Stimulated activated naive CD8-positive, alpha-beta T cell treated with anti-CD3 and anti-CD28 coated beads, Interleukin-15, Interleukin-2, amounts not matched to agents 100 ng/mL and 50 ng/mL, for 24 hours (primary cell): ENCODE measurements at regions not wholly inside any gene's neighbourhood (a gene's known extent, or its start where the extent isn't known, plus 50 kb on each side); places are given as distances from the start of the nearest gene placed in this dataset.

ENCODE experiments used
- H3K27ac Mint-ChIP-seq: one replicate; pipeline ENCODE4 v1.8.0; 2021; ENCODE audit warnings: mild to moderate bottlenecking, mixed read lengths
- H3K27me3 Mint-ChIP-seq: one replicate; pipeline ENCODE4 v1.8.0; 2021; ENCODE audit warnings: mixed read lengths
- H3K36me3 Mint-ChIP-seq: one replicate; pipeline ENCODE4 v1.8.0; 2021; ENCODE audit warnings: low read depth, mixed read lengths
- H3K4me1 Mint-ChIP-seq: one replicate; pipeline ENCODE4 v1.8.0; 2021; ENCODE audit warnings: low read depth, mixed read lengths
- H3K4me3 Mint-ChIP-seq: one replicate; pipeline ENCODE4 v1.8.0; 2021; ENCODE audit warnings: mild to moderate bottlenecking, mixed read lengths
- H3K9me3 Mint-ChIP-seq: one replicate; pipeline ENCODE4 v1.8.0; 2021; ENCODE audit warnings: mixed read lengths

DNA sequence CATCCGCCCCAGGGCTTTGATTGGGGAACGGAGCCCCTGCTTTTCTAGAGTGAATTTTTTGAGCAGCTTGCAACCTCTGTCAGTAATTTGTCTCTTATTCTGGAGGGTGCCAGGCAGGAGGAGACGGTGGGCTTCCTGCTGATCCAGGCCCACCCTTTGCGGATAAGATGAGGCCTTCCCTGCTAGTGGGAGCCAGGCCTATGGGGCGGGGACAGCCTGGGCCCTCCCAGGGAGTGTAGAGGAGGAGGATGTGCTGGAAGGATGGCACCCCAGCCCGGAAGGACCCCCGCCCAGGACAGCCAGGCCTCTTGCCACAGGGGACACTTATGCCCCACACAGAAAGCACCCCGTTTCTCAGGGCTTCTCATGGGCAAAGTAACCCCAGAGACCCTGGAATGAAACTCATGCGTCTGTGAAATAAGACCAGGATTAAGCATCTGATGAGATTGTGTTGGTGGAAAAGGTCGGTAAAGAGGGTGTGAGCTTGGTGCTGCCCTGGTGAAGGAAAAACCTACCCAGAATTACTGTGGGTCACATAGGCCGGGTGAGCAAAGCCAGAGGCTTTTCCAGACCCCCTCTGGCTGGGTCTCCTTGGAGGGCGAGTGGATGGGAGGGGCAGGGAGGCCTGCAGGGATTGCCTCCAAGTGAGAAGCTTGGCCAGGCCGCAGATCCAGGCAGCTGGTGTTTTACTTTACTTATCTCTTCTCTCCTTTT, 118.7 kb downstream of the SIK1 start:
- H3K27me3 Mint-ChIP-seq: peaks cover 3% of the 10 kb centered on the region
- no peaks in the 10 kb centered on the region for H3K36me3 Mint-ChIP-seq
- no peaks in the 10 kb centered on the region for H3K9me3 Mint-ChIP-seq
- peaks cover 8% of the 10 kb centered on the region for H3K4me1 Mint-ChIP-seq
- no peak overlapping the region for H3K4me3 Mint-ChIP-seq
- no peak overlapping the region for H3K27ac Mint-ChIP-seq

GRCh38 chr21:43307677-43308070, 119.3 kb downstream of the SIK1 start:
- no peaks in the 10 kb centered on the region for H3K9me3 Mint-ChIP-seq
- H3K27me3 Mint-ChIP-seq: peaks cover 3% of the 10 kb centered on the region
- H3K4me3 Mint-ChIP-seq: no peak overlapping the region
- no peak overlapping the region for H3K27ac Mint-ChIP-seq
- peaks cover 8% of the 10 kb centered on the region for H3K4me1 Mint-ChIP-seq
- H3K36me3 Mint-ChIP-seq: no peaks in the 10 kb centered on the region

DNA sequence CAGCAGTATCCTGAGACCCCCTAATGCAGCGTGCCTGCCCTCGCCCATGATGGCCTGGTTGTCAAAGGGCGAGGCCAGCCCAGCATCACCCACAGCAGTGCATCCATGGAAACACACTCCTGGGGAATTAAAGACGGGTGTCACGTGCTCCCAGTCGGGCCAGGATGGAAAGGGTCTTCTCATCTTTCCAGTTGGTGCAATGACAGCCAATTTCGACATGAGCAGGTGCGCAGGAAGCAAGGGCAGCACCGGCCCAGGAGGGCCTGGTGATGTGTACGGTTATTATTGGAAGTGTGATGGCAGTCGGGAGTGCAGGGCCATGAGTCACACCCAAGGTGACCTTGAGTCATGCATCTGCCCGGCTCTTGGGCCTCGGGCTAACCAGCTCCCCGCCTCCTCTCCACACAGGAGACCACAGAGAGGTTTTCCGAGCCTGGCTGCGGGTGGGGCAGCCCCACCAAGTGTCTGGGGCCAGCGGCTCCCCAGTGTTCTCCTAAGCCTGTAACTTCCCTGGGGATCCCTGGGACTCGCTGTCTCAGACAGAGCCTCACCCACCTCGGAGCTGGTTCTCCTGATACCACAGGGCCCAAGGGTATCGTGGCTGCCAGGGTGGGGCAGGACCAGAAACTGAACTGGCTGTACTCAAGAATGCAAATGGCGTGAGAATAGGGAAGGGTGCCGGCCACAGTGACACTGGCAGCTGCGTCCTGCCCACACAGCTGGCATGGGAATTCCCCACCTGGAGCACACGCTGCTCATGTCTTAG, 119.8 kb downstream of the SIK1 start:
- peaks cover 3% of the 10 kb centered on the region for H3K27me3 Mint-ChIP-seq
- no peaks in the 10 kb centered on the region for H3K9me3 Mint-ChIP-seq
- no peaks in the 10 kb centered on the region for H3K36me3 Mint-ChIP-seq
- no peak overlapping the region for H3K27ac Mint-ChIP-seq
- H3K4me3 Mint-ChIP-seq: no peak overlapping the region
- H3K4me1 Mint-ChIP-seq: peaks cover 8% of the 10 kb centered on the region

DNA sequence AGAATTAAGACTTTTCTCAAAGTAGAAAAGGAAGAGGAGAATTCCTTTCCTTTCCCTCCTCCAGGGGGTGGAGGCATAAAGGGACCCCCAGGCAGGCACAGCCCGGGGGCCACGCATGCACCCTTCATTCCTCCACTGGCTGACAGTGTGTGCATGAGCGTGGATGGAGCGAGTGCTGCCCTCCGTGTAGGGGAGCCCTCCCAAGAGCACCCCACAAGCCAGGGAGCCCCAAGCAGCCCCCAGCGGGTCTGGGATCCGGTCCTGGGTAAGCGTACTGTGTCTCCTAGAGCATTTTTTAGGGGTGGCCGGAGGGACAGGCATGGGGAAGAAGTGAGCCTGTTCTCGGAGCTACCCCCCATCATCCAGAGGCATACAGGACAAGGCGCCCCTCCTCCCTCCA, 120.5 kb downstream of the SIK1 start:
- H3K9me3 Mint-ChIP-seq: no peaks in the 10 kb centered on the region
- no peaks in the 10 kb centered on the region for H3K36me3 Mint-ChIP-seq
- no peak overlapping the region for H3K4me3 Mint-ChIP-seq
- peaks cover 8% of the 10 kb centered on the region for H3K4me1 Mint-ChIP-seq
- no peak overlapping the region for H3K27ac Mint-ChIP-seq
- peaks cover 3% of the 10 kb centered on the region for H3K27me3 Mint-ChIP-seq

DNA sequence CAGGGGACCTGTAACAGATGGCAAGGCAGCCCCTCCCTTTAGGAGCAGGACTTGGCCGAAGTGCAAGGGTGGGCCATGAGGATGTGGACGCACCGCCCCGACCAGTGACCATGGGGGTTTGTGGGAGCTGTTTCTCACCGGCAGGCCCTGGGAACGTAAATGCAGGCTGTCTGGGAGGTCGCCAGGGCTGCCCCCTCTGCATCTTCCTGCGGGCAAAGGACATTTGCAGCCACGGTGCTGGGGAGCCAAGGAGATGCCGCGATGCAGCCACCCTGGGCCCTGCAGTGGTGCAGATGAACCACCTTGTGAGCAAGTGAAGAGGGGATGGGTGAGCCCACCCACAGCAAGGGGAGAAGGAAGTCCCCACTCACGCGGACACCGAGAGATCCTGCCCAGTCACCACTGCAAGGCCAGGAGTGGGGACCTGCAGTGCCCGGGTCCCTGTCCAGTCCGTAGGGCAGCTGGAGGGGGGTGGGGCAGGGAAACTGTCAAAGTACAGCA, 121.1 kb downstream of the SIK1 start:
- Mint-ChIP-seq H3K36me3 (no peaks in the 10 kb centered on the region), H3K27ac (no peak overlapping the region), H3K4me3 (no peak overlapping the region), H3K4me1 (peaks cover 8% of the 10 kb centered on the region), H3K27me3 (peaks cover 3% of the 10 kb centered on the region), H3K9me3 (no peaks in the 10 kb centered on the region)

- no peak overlapping the region for H3K4me3 Mint-ChIP-seq
- H3K4me1 Mint-ChIP-seq: peaks cover 8% of the 10 kb centered on the region
- no peaks in the 10 kb centered on the region for H3K36me3 Mint-ChIP-seq
- no peaks in the 10 kb centered on the region for H3K9me3 Mint-ChIP-seq
- peaks cover 3% of the 10 kb centered on the region for H3K27me3 Mint-ChIP-seq
- no peak overlapping the region for H3K27ac Mint-ChIP-seq
Observed at GRCh38 chr21:43305336-43305665, 121.6 kb downstream of the SIK1 start.

DNA sequence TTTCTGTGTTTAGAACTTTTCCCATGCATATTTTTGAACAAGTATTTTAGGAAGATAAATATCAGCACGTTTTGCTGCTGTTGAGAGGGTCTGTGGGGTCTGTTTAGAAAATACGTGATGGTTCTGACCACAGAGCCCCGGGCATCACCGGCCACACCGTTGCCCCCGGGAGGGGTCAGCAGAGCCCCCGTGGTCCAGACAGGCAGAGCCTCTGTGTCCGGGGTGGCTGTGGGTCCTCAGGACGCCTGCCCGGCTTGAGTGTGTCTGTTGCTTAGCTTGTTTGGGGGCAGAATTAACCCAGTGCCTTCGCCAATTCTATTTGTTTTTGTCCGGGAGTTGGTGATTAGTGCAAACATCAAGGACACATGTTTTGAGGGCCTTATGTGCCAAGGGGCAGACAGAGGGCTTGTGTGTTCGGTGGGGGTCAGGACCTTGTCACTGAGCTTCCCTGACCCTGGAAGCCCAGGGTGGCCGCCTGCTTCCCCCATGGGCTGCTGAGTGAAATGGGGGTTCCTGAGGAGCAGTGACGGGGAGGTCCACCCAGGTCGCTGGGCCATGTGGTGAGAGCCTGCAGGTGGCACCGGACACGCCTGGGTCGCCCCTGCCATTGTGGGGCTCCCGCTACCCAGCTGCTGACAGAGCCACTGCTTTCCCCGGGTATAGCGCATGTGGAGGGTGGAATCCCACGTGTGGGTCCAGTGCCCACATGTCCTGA, 122.2 kb downstream of the SIK1 start:
- Mint-ChIP-seq H3K4me1 (peaks cover 8% of the 10 kb centered on the region), H3K27ac (no peak overlapping the region), H3K36me3 (no peaks in the 10 kb centered on the region), H3K9me3 (no peaks in the 10 kb centered on the region), H3K27me3 (peaks cover 3% of the 10 kb centered on the region), H3K4me3 (no peak overlapping the region)

DNA sequence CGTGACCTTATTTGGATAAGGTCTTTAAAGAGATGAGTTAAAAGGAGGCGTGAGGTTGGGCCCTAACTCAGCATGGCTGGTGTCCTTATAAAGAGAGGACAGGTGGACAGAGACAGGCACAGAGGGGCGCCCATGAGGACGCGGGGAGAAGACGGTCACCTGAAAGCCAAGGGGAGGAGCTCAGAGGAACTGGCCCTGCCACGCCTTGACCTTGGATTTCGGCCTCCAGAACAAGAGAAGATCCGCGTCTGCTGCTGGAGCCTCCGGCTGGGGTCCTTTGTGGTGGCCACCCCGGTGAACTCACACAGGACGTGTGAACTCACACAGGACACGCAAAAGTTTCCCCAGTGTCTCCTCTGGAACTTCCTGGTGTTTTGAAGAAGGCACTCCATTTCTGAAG, 122.7 kb downstream of the SIK1 start:
- H3K4me1 Mint-ChIP-seq: peaks cover 8% of the 10 kb centered on the region
- H3K9me3 Mint-ChIP-seq: no peaks in the 10 kb centered on the region
- H3K27ac Mint-ChIP-seq: no peak overlapping the region
- H3K27me3 Mint-ChIP-seq: peaks cover 3% of the 10 kb centered on the region
- H3K4me3 Mint-ChIP-seq: no peak overlapping the region
- no peaks in the 10 kb centered on the region for H3K36me3 Mint-ChIP-seq

DNA sequence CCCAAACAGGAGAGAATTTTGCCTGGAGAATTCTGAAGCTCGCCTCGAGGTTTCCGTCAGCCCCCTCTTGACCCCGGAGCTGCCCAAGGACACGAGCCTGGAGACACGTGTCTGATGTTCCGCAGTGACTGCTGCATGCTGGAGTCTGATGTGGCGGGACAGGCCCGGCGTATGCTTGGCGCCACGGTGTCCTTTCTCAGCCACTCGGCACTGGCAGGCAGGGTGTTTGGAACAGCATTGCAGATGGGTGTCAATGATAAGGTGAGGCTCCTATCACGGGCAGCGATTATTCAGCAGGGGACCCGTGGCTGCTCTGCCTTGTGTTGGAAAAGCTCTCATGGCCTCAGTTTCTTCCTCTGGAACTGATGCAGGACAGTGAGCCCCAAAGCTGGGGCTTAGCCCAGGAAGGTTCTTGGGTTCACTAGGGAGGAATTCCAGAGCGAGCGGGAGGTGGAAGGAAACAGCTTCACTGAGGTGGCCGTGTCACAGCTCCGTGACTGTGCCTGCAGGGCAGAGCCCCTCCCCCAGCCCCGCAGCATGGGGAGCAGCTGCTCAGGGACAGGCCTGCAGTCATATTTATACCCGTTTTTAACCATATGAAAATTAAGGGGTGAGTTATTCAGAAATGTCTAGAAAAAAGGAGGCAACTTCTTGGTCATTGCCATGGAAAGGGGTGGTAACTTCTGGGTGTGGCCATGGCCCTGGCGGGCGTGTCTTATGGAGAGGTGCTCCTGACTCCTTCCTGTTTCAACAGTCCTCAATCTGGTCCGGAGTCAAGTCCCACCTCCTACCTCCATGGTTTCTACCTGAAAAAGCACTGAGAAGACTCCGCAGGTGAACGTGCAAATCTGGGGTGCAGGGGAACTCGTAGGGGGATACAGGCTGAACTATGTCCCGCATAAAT, 123.4 kb downstream of the SIK1 start:
- H3K27me3 Mint-ChIP-seq: peaks cover 3% of the 10 kb centered on the region
- H3K36me3 Mint-ChIP-seq: no peaks in the 10 kb centered on the region
- peaks cover 8% of the 10 kb centered on the region for H3K4me1 Mint-ChIP-seq
- H3K9me3 Mint-ChIP-seq: no peaks in the 10 kb centered on the region
- no peak overlapping the region for H3K27ac Mint-ChIP-seq
- H3K4me3 Mint-ChIP-seq: no peak overlapping the region

GRCh38 chr21:43302769-43303168, 124.2 kb downstream of the SIK1 start:
- no peak overlapping the region for H3K27ac Mint-ChIP-seq
- H3K27me3 Mint-ChIP-seq: peaks cover 3% of the 10 kb centered on the region
- H3K4me1 Mint-ChIP-seq: peaks cover 8% of the 10 kb centered on the region
- no peaks in the 10 kb centered on the region for H3K36me3 Mint-ChIP-seq
- no peak overlapping the region for H3K4me3 Mint-ChIP-seq
- H3K9me3 Mint-ChIP-seq: no peaks in the 10 kb centered on the region

- Mint-ChIP-seq H3K27me3 (peaks cover 3% of the 10 kb centered on the region), H3K27ac (no peak overlapping the region), H3K4me3 (no peak overlapping the region), H3K4me1 (peaks cover 5% of the 10 kb centered on the region), H3K36me3 (no peaks in the 10 kb centered on the region), H3K9me3 (no peaks in the 10 kb centered on the region)
Observed at GRCh38 chr21:43302062-43302700, 124.8 kb downstream of the SIK1 start.

- Mint-ChIP-seq H3K27ac (no peak overlapping the region), H3K9me3 (no peaks in the 10 kb centered on the region), H3K36me3 (no peaks in the 10 kb centered on the region), H3K27me3 (peaks cover 3% of the 10 kb centered on the region), H3K4me1 (no peaks in the 10 kb centered on the region), H3K4me3 (no peak overlapping the region)
Observed at GRCh38 chr21:43301409-43302061, 125.4 kb downstream of the SIK1 start.

GRCh38 chr21:43300496-43301408, 126.2 kb downstream of the SIK1 start:
- no peaks in the 10 kb centered on the region for H3K9me3 Mint-ChIP-seq
- H3K27me3 Mint-ChIP-seq: peaks cover 3% of the 10 kb centered on the region
- no peaks in the 10 kb centered on the region for H3K4me1 Mint-ChIP-seq
- H3K36me3 Mint-ChIP-seq: no peaks in the 10 kb centered on the region
- no peak overlapping the region for H3K4me3 Mint-ChIP-seq
- H3K27ac Mint-ChIP-seq: no peak overlapping the region
